ENCODE measurements at regions not wholly inside any gene's neighbourhood (a gene's known extent, or its start where the extent isn't known, plus 50 kb on each side); places are given as distances from the start of the nearest gene placed in this dataset.

- ChIA-PET POLR2A (no interaction called here), CTCF (interaction anchor here (1.3 kb wide), 1 partner anchor 15 kb away, joined by 3 read pairs; no protein-coding TSS in a partner anchor)
- no peak overlapping the region for H3K27ac ChIP-seq (ENCODE audit: insufficient read depth in 1 of 2, low read depth in 1 of 2, low read length in 2 of 2, poor library complexity in 1 of 2, severe bottlenecking in 2 of 2)
- no peaks in the 10 kb centered on the region for H3K9me3 ChIP-seq (ENCODE audit: control extremely low read depth in 1 of 5, control insufficient read depth in 4 of 5, insufficient read depth in 2 of 5, low read depth in 1 of 5, low read length in 4 of 5)
- peaks cover 8 to 27% (median 17%) of the 10 kb centered on the region in 4 experiments for H3K4me1 ChIP-seq (ENCODE audit: control extremely low read depth in 1 of 4, control insufficient read depth in 4 of 4, insufficient read depth in 4 of 4, low read length in 3 of 4)
- H3K4me3 ChIP-seq (ENCODE audit: control insufficient read depth in 1 of 7, extremely low read depth in 1 of 7, insufficient read depth in 4 of 7, low read depth in 2 of 7, low read length in 6 of 7), result no peak overlapping the region
- no peaks in the 10 kb centered on the region for H3K27me3 ChIP-seq (replicated peaks in 2 of 5; ENCODE audit: control insufficient read depth in 4 of 5, insufficient read depth in 5 of 5, low read length in 4 of 5)
- no peaks in the 10 kb centered on the region for H3K36me3 ChIP-seq (ENCODE audit: control insufficient read depth in 4 of 4, insufficient read depth in 4 of 4, low read length in 3 of 4)
- no peak for DNase-seq
Measured at GRCh38 chr12:41917181-41917580, 227.5 kb downstream of the GXYLT1 start.

- DNase-seq, result no peak
- H3K4me1 ChIP-seq (ENCODE audit: control extremely low read depth in 1 of 4, control insufficient read depth in 4 of 4, insufficient read depth in 4 of 4, low read length in 3 of 4), result peaks cover 0 to 15% (median 8%) of the 10 kb centered on the region in 4 experiments
- peaks cover 0 to 4% (median 0%) of the 10 kb centered on the region in 4 experiments for H3K36me3 ChIP-seq (ENCODE audit: control insufficient read depth in 4 of 4, insufficient read depth in 4 of 4, low read length in 3 of 4)
- H3K9me3 ChIP-seq (ENCODE audit: control extremely low read depth in 1 of 5, control insufficient read depth in 4 of 5, insufficient read depth in 2 of 5, low read depth in 1 of 5, low read length in 4 of 5), result no peaks in the 10 kb centered on the region
- no peak overlapping the region for H3K27ac ChIP-seq (ENCODE audit: insufficient read depth in 1 of 2, low read depth in 1 of 2, low read length in 2 of 2, poor library complexity in 1 of 2, severe bottlenecking in 2 of 2)
- ChIA-PET POLR2A (no interaction called here), CTCF (no interaction called here)
- H3K27me3 ChIP-seq (replicated peaks in 2 of 5; ENCODE audit: control insufficient read depth in 4 of 5, insufficient read depth in 5 of 5, low read length in 4 of 5), result no peaks in the 10 kb centered on the region
- WGBS (ENCODE audit: insufficient coverage), result 100% methylated on average over 2 of the region's 6 CpGs
- H3K4me3 ChIP-seq (ENCODE audit: control insufficient read depth in 1 of 7, extremely low read depth in 1 of 7, insufficient read depth in 4 of 7, low read depth in 2 of 7, low read length in 6 of 7), result no peak overlapping the region
Measured at GRCh38 chr12:41910578-41911320, 233.9 kb downstream of the GXYLT1 start.

DNA sequence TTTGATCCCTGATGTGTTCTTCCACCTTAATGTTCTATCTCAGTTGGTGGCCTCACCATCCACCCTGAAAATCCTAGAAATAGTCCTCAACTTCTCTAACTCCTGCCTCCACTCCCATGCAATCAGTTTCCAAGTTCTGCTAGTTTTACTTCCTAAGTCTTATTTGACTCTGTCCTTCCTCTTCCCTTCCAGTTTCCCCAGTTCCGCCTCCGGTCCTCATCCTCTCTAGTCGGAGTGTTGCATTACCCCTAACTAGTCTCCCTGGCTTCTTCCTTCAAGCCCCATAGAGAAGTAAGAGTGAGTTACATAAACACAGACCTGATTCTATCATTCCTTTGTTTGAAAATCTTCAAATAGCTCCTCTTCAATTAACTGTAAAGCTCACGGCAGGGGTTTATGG lies 236.5 kb downstream of the GXYLT1 start:
- H3K9me3 ChIP-seq (ENCODE audit: control extremely low read depth in 1 of 5, control insufficient read depth in 4 of 5, insufficient read depth in 2 of 5, low read depth in 1 of 5, low read length in 4 of 5), result no peaks in the 10 kb centered on the region
- no peaks in the 10 kb centered on the region for H3K27me3 ChIP-seq (replicated peaks in 2 of 5; ENCODE audit: control insufficient read depth in 4 of 5, insufficient read depth in 5 of 5, low read length in 4 of 5)
- no peak overlapping the region for H3K27ac ChIP-seq (ENCODE audit: insufficient read depth in 1 of 2, low read depth in 1 of 2, low read length in 2 of 2, poor library complexity in 1 of 2, severe bottlenecking in 2 of 2)
- CTCF ChIA-PET, result interaction anchor here (0.8 kb wide), 1 partner anchor 19 kb away, joined by 3 read pairs; no protein-coding TSS in a partner anchor
- peaks cover 0 to 6% (median 0%) of the 10 kb centered on the region in 4 experiments for H3K36me3 ChIP-seq (ENCODE audit: control insufficient read depth in 4 of 4, insufficient read depth in 4 of 4, low read length in 3 of 4)
- peaks cover 0 to 17% (median 6%) of the 10 kb centered on the region in 4 experiments for H3K4me1 ChIP-seq (ENCODE audit: control extremely low read depth in 1 of 4, control insufficient read depth in 4 of 4, insufficient read depth in 4 of 4, low read length in 3 of 4)
- H3K4me3 ChIP-seq (ENCODE audit: control insufficient read depth in 1 of 7, extremely low read depth in 1 of 7, insufficient read depth in 4 of 7, low read depth in 2 of 7, low read length in 6 of 7), result no peak overlapping the region
- no peak for DNase-seq
- POLR2A ChIA-PET, result no interaction called here
- WGBS (ENCODE audit: insufficient coverage), result 100% methylated on average over 3 of the region's 4 CpGs

DNA sequence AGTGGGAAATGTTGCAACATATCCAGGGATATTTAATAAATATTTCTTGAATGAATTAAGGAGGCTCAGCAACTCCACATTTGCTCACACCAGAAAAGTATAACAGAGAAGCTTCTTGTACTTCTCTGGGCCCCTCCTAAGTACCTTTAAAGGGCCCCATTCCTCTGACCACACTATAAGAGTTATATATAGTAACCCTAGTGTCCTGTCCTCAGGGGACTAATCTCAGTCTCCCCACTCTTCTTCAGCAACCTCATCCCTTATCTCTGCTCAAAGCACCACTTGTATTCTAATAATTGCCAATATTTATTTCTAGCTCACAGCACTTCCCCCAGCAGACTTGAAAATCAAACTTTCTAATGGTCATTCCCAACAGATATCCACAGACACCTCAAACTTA lies 237.1 kb downstream of the GXYLT1 start:
- H3K27me3 ChIP-seq (replicated peaks in 2 of 5; ENCODE audit: control insufficient read depth in 4 of 5, insufficient read depth in 5 of 5, low read length in 4 of 5), result no peaks in the 10 kb centered on the region
- no peak for DNase-seq
- CTCF ChIA-PET, result interaction anchor here (0.8 kb wide), 1 partner anchor 20 kb away, joined by 3 read pairs; no protein-coding TSS in a partner anchor
- no peaks in the 10 kb centered on the region for H3K9me3 ChIP-seq (ENCODE audit: control extremely low read depth in 1 of 5, control insufficient read depth in 4 of 5, insufficient read depth in 2 of 5, low read depth in 1 of 5, low read length in 4 of 5)
- peaks cover 0 to 6% (median 0%) of the 10 kb centered on the region in 4 experiments for H3K36me3 ChIP-seq (ENCODE audit: control insufficient read depth in 4 of 4, insufficient read depth in 4 of 4, low read length in 3 of 4)
- POLR2A ChIA-PET, result no interaction called here
- peaks cover 0 to 18% (median 6%) of the 10 kb centered on the region in 4 experiments for H3K4me1 ChIP-seq (ENCODE audit: control extremely low read depth in 1 of 4, control insufficient read depth in 4 of 4, insufficient read depth in 4 of 4, low read length in 3 of 4)
- no peak overlapping the region for H3K27ac ChIP-seq (ENCODE audit: insufficient read depth in 1 of 2, low read depth in 1 of 2, low read length in 2 of 2, poor library complexity in 1 of 2, severe bottlenecking in 2 of 2)
- H3K4me3 ChIP-seq (ENCODE audit: control insufficient read depth in 1 of 7, extremely low read depth in 1 of 7, insufficient read depth in 4 of 7, low read depth in 2 of 7, low read length in 6 of 7), result no peak overlapping the region

- no peaks in the 10 kb centered on the region for H3K27me3 ChIP-seq (replicated peaks in 2 of 5; ENCODE audit: control insufficient read depth in 4 of 5, insufficient read depth in 5 of 5, low read length in 4 of 5)
- H3K9me3 ChIP-seq (ENCODE audit: control extremely low read depth in 1 of 5, control insufficient read depth in 4 of 5, insufficient read depth in 2 of 5, low read depth in 1 of 5, low read length in 4 of 5), result no peaks in the 10 kb centered on the region
- H3K4me1 ChIP-seq (ENCODE audit: control extremely low read depth in 1 of 4, control insufficient read depth in 4 of 4, insufficient read depth in 4 of 4, low read length in 3 of 4), result peaks cover 0 to 18% (median 6%) of the 10 kb centered on the region in 4 experiments
- ChIA-PET POLR2A (no interaction called here), CTCF (no interaction called here)
- 9% methylated on average over 8 of the region's 10 CpGs for WGBS (ENCODE audit: insufficient coverage)
- H3K27ac ChIP-seq (ENCODE audit: insufficient read depth in 1 of 2, low read depth in 1 of 2, low read length in 2 of 2, poor library complexity in 1 of 2, severe bottlenecking in 2 of 2), result no peak overlapping the region
- H3K36me3 ChIP-seq (ENCODE audit: control insufficient read depth in 4 of 4, insufficient read depth in 4 of 4, low read length in 3 of 4), result peaks cover 0 to 6% (median 0%) of the 10 kb centered on the region in 4 experiments
- H3K4me3 ChIP-seq (ENCODE audit: control insufficient read depth in 1 of 7, extremely low read depth in 1 of 7, insufficient read depth in 4 of 7, low read depth in 2 of 7, low read length in 6 of 7), result no peak overlapping the region
- peak in 2 of 3 donors; percentile 30 to 50 for DNase-seq
Measured at GRCh38 chr12:41907021-41907420, 237.7 kb downstream of the GXYLT1 start.

DNA sequence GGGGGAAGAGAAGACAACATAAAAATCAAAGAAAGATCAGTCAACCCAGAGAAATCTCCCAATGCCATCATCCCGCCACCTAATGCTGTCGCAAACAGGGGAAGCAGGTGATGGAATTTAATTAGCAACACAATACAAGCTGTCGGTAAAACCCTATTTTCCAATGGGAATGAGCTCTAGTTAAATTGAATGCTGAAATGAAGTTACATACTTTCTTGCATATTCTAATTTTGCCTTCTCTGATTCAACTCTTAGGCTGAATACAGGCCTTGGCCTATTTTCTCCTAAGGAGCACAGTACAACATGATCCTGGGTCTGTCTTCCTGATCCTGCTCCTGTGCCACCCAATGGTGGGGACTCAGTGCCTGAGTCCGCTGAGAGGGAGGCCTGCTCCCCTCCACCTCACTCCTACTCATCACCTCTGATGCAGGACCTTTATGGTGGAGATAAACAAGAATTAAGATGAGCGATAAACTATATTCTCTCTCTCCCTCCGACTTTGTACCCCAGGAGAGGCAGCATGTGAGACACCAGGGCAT lies 238.8 kb downstream of the GXYLT1 start:
- H3K4me1 ChIP-seq (ENCODE audit: control extremely low read depth in 1 of 4, control insufficient read depth in 4 of 4, insufficient read depth in 4 of 4, low read length in 3 of 4), result peaks cover 0 to 13% (median 5%) of the 10 kb centered on the region in 4 experiments
- H3K4me3 ChIP-seq (ENCODE audit: control insufficient read depth in 1 of 7, extremely low read depth in 1 of 7, insufficient read depth in 4 of 7, low read depth in 2 of 7, low read length in 6 of 7), result no peak overlapping the region
- no peaks in the 10 kb centered on the region for H3K27me3 ChIP-seq (replicated peaks in 2 of 5; ENCODE audit: control insufficient read depth in 4 of 5, insufficient read depth in 5 of 5, low read length in 4 of 5)
- POLR2A ChIA-PET, result no interaction called here
- H3K27ac ChIP-seq (ENCODE audit: insufficient read depth in 1 of 2, low read depth in 1 of 2, low read length in 2 of 2, poor library complexity in 1 of 2, severe bottlenecking in 2 of 2), result no peak overlapping the region
- peaks cover 0 to 6% (median 0%) of the 10 kb centered on the region in 4 experiments for H3K36me3 ChIP-seq (ENCODE audit: control insufficient read depth in 4 of 4, insufficient read depth in 4 of 4, low read length in 3 of 4)
- H3K9me3 ChIP-seq (ENCODE audit: control extremely low read depth in 1 of 5, control insufficient read depth in 4 of 5, insufficient read depth in 2 of 5, low read depth in 1 of 5, low read length in 4 of 5), result no peaks in the 10 kb centered on the region
- no peak for DNase-seq
- WGBS (ENCODE audit: insufficient coverage), result 100% methylated on average over 2 of the region's 6 CpGs
- CTCF ChIA-PET, result interaction anchor here (0.6 kb wide), 1 partner anchor 202 kb away, joined by 3 read pairs; no protein-coding TSS in a partner anchor

GRCh38 chr12:41905073-41905758 lies 239.5 kb downstream of the GXYLT1 start:
- Histone ChIP-seq H3K27me3 (replicated peaks in 2 of 5; ENCODE audit: control insufficient read depth in 4 of 5, insufficient read depth in 5 of 5, low read length in 4 of 5) (no peaks in the 10 kb centered on the region), H3K27ac (ENCODE audit: insufficient read depth in 1 of 2, low read depth in 1 of 2, low read length in 2 of 2, poor library complexity in 1 of 2, severe bottlenecking in 2 of 2) (no peak overlapping the region), H3K9me3 (ENCODE audit: control extremely low read depth in 1 of 5, control insufficient read depth in 4 of 5, insufficient read depth in 2 of 5, low read depth in 1 of 5, low read length in 4 of 5) (no peaks in the 10 kb centered on the region), H3K36me3 (ENCODE audit: control insufficient read depth in 4 of 4, insufficient read depth in 4 of 4, low read length in 3 of 4) (peaks cover 0 to 6% (median 0%) of the 10 kb centered on the region in 4 experiments), H3K4me1 (ENCODE audit: control extremely low read depth in 1 of 4, control insufficient read depth in 4 of 4, insufficient read depth in 4 of 4, low read length in 3 of 4) (peaks cover 0 to 13% (median 5%) of the 10 kb centered on the region in 4 experiments), H3K4me3 (ENCODE audit: control insufficient read depth in 1 of 7, extremely low read depth in 1 of 7, insufficient read depth in 4 of 7, low read depth in 2 of 7, low read length in 6 of 7) (no peak overlapping the region)
- no peak for DNase-seq
- POLR2A ChIA-PET, result no interaction called here
- no CpG with 5 or more reads among the region's 7 CpGs for WGBS (ENCODE audit: insufficient coverage)
- CTCF ChIA-PET, result interaction anchor here (0.6 kb wide), 1 partner anchor 203 kb away, joined by 3 read pairs; no protein-coding TSS in a partner anchor
